ENCODE measurements at regions not wholly inside any gene's neighbourhood (a gene's known extent, or its start where the extent isn't known, plus 50 kb on each side); places are given as distances from the start of the nearest gene placed in this dataset.
A peak's percentile ranks its signal among the peaks of the same experiment; 100 is the strongest.

DNA sequence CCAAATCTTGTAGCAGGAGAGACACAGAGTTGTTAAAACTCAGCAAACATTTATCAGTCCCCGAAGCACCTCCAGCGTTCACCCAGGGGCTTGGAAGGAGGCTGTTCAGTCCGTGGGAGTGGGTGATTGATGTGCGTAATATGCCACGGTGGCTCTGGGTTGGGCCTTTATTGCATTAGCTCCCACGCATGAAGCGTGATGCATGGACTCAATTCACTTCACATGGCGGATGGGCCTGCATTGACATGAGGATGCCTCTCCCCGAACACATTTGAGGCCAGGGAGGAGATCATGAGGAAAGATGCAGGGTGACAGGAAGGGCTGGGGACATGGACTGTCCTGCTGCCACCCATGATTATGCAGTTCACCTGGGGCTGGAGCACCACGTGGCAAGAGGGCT lies 126.5 kb downstream of the FAM43A start:
- WGBS (ENCODE audit: insufficient coverage), result 97% methylated on average over 9 of the region's 10 CpGs
- Histone ChIP-seq H3K27me3 (replicated peaks in 1 of 4; ENCODE audit: control extremely low read depth in 1 of 4, control insufficient read depth in 3 of 4, insufficient read depth in 4 of 4, low read length in 3 of 4) (peaks cover 0 to under 1% (median 0%) of the 10 kb centered on the region in 4 experiments), H3K9ac (ENCODE audit: low read length) (no peak overlapping the region), H2AFZ (ENCODE audit: insufficient read depth, low read depth, low read length, poor library complexity, severe bottlenecking) (no peak overlapping the region), H3K36me3 (replicated peaks in 1 of 2; ENCODE audit: control extremely low read depth in 1 of 2, control insufficient read depth in 1 of 2, extremely low read depth in 1 of 2, insufficient read depth in 2 of 2, low read length in 1 of 2) (no peaks in the 10 kb centered on the region), H3K4me1 (ENCODE audit: control insufficient read depth in 2 of 2, insufficient read depth in 2 of 2, low read length in 2 of 2) (peaks cover 12 to 15% of the 10 kb centered on the region in 2 donors), H3K4me2 (replicated peaks; ENCODE audit: low read depth, low read length, poor library complexity, severe bottlenecking) (no peak overlapping the region), H3K27ac (ENCODE audit: low read length in 2 of 2) (no peak overlapping the region), H4K20me1 (ENCODE audit: control insufficient read depth, insufficient read depth, low read length, poor library complexity, severe bottlenecking) (no peaks in the 10 kb centered on the region), H3K9me3 (ENCODE audit: control extremely low read depth in 1 of 3, control insufficient read depth in 2 of 3, insufficient read depth in 1 of 3, low read length in 2 of 3) (no peaks in the 10 kb centered on the region), H3K4me3 (ENCODE audit: control extremely low read depth in 1 of 5, extremely low read depth in 1 of 5, insufficient read depth in 1 of 5, low read depth in 2 of 5, low read length in 4 of 5) (no peak overlapping the region), H3K79me2 (ENCODE audit: control insufficient read depth, insufficient read depth, low read length) (no peaks in the 10 kb centered on the region)
- no peaks in the 10 kb centered on the region for H3K27me3 Mint-ChIP-seq
- peaks cover 18% of the 10 kb centered on the region for H3K4me1 Mint-ChIP-seq
- ATAC-seq (ENCODE audit: low read depth), result no peak
- no peaks in the 10 kb centered on the region for H3K9me3 Mint-ChIP-seq (ENCODE audit: insufficient read depth)
- ChIA-PET POLR2A (no interaction called here), CTCF (no interaction called here)
- no peak overlapping the region for H3K4me3 Mint-ChIP-seq
- DNase-seq, result no peak
- intact Hi-C loops (cut with micrococcal nuclease), result no loop called here
- TF ChIP-seq EZH2 (IDR thresholded peaks at IDR 0.05; ENCODE audit: borderline replicate concordance, insufficient read depth, low read depth, low read length, poor library complexity, severe bottlenecking), result no peak
- TF ChIP-seq, protein P1, sequence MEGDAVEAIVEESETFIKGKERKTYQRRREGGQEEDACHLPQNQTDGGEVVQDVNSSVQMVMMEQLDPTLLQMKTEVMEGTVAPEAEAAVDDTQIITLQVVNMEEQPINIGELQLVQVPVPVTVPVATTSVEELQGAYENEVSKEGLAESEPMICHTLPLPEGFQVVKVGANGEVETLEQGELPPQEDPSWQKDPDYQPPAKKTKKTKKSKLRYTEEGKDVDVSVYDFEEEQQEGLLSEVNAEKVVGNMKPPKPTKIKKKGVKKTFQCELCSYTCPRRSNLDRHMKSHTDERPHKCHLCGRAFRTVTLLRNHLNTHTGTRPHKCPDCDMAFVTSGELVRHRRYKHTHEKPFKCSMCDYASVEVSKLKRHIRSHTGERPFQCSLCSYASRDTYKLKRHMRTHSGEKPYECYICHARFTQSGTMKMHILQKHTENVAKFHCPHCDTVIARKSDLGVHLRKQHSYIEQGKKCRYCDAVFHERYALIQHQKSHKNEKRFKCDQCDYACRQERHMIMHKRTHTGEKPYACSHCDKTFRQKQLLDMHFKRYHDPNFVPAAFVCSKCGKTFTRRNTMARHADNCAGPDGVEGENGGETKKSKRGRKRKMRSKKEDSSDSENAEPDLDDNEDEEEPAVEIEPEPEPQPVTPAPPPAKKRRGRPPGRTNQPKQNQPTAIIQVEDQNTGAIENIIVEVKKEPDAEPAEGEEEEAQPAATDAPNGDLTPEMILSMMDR (IDR thresholded peaks at IDR 0.05), result no peak
- no peak overlapping the region for H3K27ac Mint-ChIP-seq

DNA sequence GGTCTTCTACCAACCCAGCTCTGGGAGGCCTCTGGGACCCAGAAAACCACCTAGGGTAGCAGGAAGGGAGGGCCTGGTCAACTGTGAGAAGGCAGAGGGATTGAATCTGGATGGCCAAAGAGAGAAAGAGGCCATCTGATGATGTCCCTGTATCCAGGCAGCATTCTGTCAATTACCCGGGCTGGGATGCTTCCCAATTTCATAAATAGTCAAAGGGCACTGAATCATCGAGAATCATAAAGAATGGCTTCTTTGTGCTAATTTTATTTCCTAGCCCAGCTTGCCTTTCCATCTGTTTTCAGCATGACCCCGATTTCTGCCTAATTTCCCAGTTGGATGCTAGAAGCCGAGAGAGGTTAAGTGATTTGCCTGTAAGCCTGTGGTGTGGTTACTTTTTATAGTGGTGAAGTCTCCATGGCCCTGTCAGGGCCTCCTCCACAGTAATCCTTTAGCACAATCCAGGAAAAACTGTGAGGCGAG lies 129.2 kb downstream of the FAM43A start:
- H3K79me2 ChIP-seq (ENCODE audit: control insufficient read depth, insufficient read depth, low read length), result no peaks in the 10 kb centered on the region
- H3K4me2 ChIP-seq (replicated peaks; ENCODE audit: low read depth, low read length, poor library complexity, severe bottlenecking), result no peak overlapping the region
- H4K20me1 ChIP-seq (ENCODE audit: control insufficient read depth, insufficient read depth, low read length, poor library complexity, severe bottlenecking), result no peaks in the 10 kb centered on the region
- Mint-ChIP-seq H3K4me3 (no peak overlapping the region), H3K27me3 (peaks cover 8% of the 10 kb centered on the region), H3K4me1 (peaks cover 18% of the 10 kb centered on the region), H3K9me3 (ENCODE audit: insufficient read depth) (no peaks in the 10 kb centered on the region), H3K27ac (peak overlapping the region; percentile 11)
- no peak overlapping the region for H2AFZ ChIP-seq (ENCODE audit: insufficient read depth, low read depth, low read length, poor library complexity, severe bottlenecking)
- WGBS (ENCODE audit: insufficient coverage), result 100% methylated on average over 2 of the region's 5 CpGs
- H3K4me1 ChIP-seq (ENCODE audit: control insufficient read depth in 2 of 2, insufficient read depth in 2 of 2, low read length in 2 of 2), result peaks cover 12 to 15% of the 10 kb centered on the region in 2 donors
- CTCF ChIA-PET, result interaction anchor here (1.0 kb wide), 1 partner anchor 132 kb away, joined by 4 read pairs; no protein-coding TSS in a partner anchor
- ATAC-seq (ENCODE audit: low read depth), result no peak
- intact Hi-C loops (cut with micrococcal nuclease), result no loop called here
- no peak overlapping the region for H3K9ac ChIP-seq (ENCODE audit: low read length)
- TF ChIP-seq, protein P1 (IDR thresholded peaks at IDR 0.05), result no peak
- TF ChIP-seq EZH2 (IDR thresholded peaks at IDR 0.05; ENCODE audit: borderline replicate concordance, insufficient read depth, low read depth, low read length, poor library complexity, severe bottlenecking), result no peak
- H3K4me3 ChIP-seq (ENCODE audit: control extremely low read depth in 1 of 5, extremely low read depth in 1 of 5, insufficient read depth in 1 of 5, low read depth in 2 of 5, low read length in 4 of 5), result no peak overlapping the region
- H3K9me3 ChIP-seq (ENCODE audit: control extremely low read depth in 1 of 3, control insufficient read depth in 2 of 3, insufficient read depth in 1 of 3, low read length in 2 of 3), result no peaks in the 10 kb centered on the region
- H3K27ac ChIP-seq (ENCODE audit: low read length in 2 of 2), result no peak overlapping the region
- POLR2A ChIA-PET, result interaction anchor here (0.6 kb wide), 1 partner anchor 16 kb away, joined by 3 read pairs; no protein-coding TSS in a partner anchor
- no peak for DNase-seq
- no peaks in the 10 kb centered on the region for H3K36me3 ChIP-seq (replicated peaks in 1 of 2; ENCODE audit: control extremely low read depth in 1 of 2, control insufficient read depth in 1 of 2, extremely low read depth in 1 of 2, insufficient read depth in 2 of 2, low read length in 1 of 2)
- no peaks in the 10 kb centered on the region for H3K27me3 ChIP-seq (replicated peaks in 1 of 4; ENCODE audit: control extremely low read depth in 1 of 4, control insufficient read depth in 3 of 4, insufficient read depth in 4 of 4, low read length in 3 of 4)

All from B cell (primary cell).